ENCODE measurements at regions not wholly inside any gene's neighbourhood (a gene's known extent, or its start where the extent isn't known, plus 50 kb on each side); places are given as distances from the start of the nearest gene placed in this dataset.
"Not testable (repeated sequence)": the region's sequence is repeated elsewhere in the genome, so short reads cannot be mapped to it uniquely, and the experiment has no call there.

GRCh38 chr20:48241482-48241881 lies 456.2 kb upstream of the SULF2 start:
- DNase-seq = no peak

GRCh38 chr20:48238781-48239180 lies 453.5 kb upstream of the SULF2 start:
- peak in 16 of 51 donors; percentile 2 to 53 (median 18) for DNase-seq

DNA sequence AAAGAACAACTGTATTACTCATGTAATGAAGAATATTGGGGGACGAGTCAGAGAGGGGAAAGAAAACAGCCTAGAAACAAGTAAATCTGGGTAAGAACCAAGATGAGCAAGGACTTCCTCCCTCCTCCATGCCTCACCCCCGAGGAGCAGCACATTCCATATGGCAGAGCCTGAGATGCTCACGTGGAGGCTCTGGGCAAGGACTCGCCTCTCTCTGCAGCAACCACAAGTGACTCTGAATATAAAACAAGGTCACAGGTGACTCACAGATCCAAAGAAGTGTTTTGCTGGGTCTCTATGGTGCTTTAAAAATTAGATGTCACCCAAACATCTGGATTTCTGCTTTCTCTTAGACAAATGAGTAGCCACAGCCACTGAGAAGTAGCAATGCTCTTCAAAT lies 453.0 kb upstream of the SULF2 start:
- peak in 1 of 51 donors; percentile 26 for DNase-seq

- DNase-seq = peak in 1 of 51 donors; percentile 24
Measured at GRCh38 chr20:48236000-48236970, 451.0 kb upstream of the SULF2 start.

DNA sequence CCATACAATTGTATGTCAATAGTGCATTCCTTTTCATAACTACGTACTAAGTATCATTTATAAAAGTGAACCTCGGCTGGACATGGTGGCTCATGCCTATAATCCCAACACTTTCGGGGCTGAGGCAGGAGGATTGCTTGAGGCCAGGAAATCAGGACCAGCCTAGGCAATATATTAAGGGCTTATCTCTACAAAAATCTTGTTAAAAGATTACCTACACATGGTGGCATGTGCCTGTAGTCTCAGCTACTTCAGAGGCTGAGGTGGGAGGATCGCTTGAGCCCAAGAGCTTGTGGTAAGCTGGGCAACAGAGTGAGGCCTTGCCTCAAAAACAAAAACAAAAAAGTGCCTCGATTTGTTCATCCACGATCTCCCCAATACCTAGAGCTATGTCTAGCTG lies 449.7 kb upstream of the SULF2 start:
- no peak for DNase-seq

DNA sequence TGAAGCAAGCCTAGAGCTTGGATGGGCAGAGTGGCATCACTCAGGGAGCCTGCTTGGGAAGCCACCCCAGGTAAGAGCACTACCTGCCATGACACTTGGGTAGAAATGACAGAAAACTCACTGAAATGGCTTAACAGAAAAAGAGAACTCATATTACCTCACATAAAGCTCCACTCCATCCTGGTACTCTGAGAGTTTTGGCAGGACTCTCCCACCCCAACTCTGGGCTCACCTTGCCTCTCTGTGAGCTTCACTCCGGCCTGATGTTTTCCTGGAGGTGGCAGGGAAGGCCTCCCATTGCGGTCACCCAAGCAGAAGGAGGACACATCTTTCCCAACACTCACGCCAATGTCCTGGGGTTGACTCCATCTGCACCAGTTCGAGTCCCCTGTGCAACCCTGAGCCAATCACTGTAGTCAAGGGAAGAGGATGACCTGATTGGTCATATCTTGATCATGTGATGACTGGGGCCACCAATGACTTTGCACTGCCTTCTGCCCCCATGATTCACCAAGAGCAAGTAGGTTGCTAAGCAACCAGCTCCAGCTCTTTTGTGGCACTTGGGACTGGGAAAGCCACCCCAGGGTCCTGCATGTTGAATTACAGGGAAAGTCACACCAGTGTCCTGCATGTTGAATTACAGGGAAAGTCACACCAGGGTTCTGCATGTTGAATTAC lies 446.1 kb upstream of the SULF2 start:
- no peak for DNase-seq

- no peak for DNase-seq
Measured at GRCh38 chr20:48230216-48230615, 444.9 kb upstream of the SULF2 start.

DNA sequence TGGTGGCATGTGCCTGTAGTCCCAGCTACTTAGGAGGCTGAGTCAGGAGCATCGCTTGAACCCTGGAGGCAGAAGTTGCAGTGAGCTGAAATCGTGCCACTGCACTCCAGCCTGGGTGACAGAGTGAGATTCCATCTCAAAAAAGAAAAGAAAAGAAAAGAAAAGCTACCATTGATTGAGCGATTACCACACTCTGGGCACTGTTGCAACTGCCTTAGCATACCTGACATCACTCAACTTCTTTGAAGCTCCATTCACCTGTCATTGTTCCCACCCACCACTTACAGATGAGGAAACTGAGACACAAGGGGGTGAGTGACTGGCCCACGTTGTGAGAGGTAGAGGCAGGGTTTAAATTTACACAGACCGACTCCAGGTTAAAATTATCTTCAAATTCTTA lies 442.1 kb upstream of the SULF2 start:
- no peak for DNase-seq

GRCh38 chr20:48226642-48227041 lies 441.4 kb upstream of the SULF2 start:
- DNase-seq = no peak

DNA sequence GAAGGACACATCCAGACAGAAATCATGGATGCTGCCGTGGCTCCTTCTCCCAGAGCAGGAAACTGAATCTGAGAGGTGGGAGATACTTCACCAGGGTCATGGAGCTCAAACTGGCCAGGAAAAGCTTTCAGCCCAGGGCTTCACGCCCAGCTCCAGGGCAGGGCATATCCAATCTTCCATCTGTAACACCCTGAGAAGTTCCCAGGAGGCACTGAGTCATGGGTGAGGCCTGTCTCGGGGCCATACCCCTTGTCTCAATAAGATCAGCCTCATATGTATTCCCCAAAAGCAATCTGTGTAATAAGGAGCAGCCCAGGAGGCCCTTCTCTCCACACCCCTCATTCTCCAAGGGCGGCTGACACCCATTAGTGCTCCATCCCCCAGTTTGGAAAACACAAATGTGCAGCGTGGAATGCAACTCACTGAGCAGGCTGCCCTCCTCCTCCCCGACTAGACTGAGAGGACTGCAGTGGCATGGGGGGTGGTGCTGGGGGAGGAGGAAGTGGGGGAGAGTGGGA lies 439.3 kb upstream of the SULF2 start:
- DNase-seq = no peak

GRCh38 chr20:48223715-48224114 lies 438.4 kb upstream of the SULF2 start:
- DNase-seq = peak in 16 of 51 donors; percentile 5 to 34 (median 15)

DNA sequence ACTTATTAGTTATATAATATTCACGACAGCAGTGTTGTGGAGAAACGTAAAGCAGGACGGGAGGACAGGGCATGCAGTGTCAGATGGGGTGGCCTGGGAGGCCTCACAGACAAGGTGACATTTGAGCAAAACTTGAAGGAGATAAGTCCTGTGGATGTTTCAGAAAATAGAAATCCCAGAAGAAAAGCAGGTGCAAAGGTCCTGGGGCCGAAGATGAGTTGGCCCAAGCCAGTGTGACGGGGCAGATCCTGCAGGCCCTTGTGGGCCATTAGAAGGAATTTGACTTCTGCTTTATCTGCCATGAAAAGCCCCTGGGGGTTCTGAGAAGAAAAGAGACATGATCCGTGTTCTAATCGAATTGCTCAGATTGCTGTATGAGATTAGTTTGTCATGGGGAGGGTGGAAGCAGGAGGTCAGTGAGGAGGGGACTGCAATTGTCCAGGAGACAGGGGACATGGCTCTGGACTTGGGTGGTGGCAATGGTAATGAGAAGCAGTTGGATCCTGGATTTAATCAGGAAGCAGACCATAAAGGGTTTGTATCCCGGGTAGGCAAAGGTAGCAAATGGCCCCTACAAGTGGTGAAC lies 437.4 kb upstream of the SULF2 start:
- no peak for DNase-seq

- no peak for DNase-seq
Measured at GRCh38 chr20:48220033-48220633, 434.9 kb upstream of the SULF2 start.

GRCh38 chr20:48219306-48219705 lies 434.0 kb upstream of the SULF2 start:
- DNase-seq = no peak

- DNase-seq = no peak
Measured at GRCh38 chr20:48217190-48217589, 431.9 kb upstream of the SULF2 start.

DNA sequence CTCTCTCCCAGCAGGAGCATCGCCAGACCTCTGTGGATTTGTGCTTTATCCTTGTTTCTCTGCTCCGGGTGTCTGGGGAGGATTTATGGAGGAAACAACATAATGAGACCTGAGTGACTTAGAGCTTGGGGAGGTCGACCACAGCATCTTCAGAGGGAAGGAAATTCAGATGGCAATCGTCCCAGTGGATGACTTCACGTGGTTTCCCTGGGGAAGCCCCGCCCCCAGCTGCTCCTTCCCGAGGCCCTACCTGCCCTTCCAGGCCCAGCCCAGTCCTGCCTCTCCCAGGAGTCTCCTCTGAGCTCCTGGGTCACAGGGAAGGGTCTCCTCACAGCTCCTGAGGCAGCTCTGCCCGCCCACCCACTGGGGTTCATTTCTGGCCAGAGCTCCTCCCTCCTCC lies 430.3 kb upstream of the SULF2 start:
- DNase-seq = no peak

DNA sequence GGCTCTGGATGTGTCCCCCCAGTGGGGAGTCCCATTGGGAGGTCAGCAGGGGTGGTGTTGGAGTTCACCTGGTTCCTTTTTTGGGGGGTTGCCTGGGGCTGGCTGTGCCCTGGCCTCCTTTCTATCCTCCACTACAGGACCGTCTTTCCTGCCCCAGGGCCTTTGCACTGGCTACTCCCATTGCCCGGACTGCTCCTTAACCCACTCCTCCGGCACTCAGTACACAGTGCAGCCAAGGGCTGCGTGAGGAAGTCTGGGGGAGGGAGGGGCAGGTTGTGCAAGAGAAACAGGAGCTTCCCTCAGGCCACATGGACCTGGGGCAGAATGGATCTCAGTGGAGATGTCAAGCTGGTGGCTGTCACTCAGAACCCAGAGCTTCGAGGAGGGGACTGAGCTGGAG lies 429.3 kb upstream of the SULF2 start:
- DNase-seq = no peak

DNA sequence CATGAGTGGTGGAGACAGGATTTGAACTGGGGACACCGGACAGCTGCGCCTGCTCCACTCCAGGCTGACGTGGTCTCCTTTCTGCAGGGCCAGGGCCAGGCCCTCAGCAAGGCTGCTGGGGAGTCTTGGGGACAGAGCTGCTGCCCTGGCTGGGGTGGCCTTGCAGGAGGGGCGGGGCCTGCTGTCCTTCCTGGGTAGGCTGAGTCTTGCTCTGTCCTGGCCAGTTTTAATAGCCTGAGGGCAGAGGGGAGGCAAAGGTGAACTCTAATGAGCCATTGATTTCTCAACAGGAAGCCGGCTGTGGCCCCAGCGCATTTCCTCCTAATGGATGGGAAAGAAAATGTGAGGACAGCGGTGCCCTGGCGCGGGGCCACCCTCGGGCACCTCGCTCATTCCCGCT lies 428.4 kb upstream of the SULF2 start:
- not testable (repeated sequence) for DNase-seq

GRCh38 chr20:48212806-48213509 lies 427.7 kb upstream of the SULF2 start:
- DNase-seq = no peak

DNA sequence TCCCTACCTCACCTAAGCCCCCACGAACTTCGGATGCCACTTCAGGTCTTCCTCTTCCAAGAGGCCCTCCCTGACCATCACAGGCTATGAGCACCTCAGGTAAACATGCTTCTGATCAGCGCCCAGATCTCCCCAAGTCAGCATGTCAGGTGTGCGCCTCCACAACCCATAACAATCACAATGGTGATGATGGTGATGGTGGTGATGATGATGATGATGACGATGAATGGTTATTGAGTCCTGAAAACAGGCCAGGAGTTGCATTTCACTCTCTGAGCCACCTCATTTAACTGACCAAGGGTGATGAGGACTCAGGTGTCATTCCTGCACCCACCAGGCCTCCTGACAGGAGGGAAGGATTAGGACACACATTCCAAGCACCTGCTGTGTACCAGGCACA lies 426.6 kb upstream of the SULF2 start:
- DNase-seq = no peak

- no peak for DNase-seq
Measured at GRCh38 chr20:48211238-48211637, 426.0 kb upstream of the SULF2 start.

All from hypothalamus (tissue), 51 donors.